ENCODE measurements at regions not wholly inside any gene's neighbourhood (a gene's known extent, or its start where the extent isn't known, plus 50 kb on each side); places are given as distances from the start of the nearest gene placed in this dataset.
"Not testable (repeated sequence)": the region's sequence is repeated elsewhere in the genome, so short reads cannot be mapped to it uniquely, and the experiment has no call there.

DNA sequence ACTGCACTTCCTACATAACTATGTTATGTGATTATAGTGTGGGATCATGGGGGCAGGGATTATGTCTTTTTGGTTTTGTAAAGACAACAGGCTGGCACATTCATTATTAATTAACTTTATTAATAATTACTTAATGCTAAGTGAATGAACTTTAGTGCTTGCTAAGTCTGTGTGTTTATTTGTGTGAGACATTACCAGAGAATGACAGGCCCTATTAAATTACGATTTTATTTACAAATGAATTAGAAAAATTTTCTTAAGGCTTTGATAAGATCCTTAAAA is 100.9 kb downstream of the CD83 start:
- DNase-seq = no peak

DNA sequence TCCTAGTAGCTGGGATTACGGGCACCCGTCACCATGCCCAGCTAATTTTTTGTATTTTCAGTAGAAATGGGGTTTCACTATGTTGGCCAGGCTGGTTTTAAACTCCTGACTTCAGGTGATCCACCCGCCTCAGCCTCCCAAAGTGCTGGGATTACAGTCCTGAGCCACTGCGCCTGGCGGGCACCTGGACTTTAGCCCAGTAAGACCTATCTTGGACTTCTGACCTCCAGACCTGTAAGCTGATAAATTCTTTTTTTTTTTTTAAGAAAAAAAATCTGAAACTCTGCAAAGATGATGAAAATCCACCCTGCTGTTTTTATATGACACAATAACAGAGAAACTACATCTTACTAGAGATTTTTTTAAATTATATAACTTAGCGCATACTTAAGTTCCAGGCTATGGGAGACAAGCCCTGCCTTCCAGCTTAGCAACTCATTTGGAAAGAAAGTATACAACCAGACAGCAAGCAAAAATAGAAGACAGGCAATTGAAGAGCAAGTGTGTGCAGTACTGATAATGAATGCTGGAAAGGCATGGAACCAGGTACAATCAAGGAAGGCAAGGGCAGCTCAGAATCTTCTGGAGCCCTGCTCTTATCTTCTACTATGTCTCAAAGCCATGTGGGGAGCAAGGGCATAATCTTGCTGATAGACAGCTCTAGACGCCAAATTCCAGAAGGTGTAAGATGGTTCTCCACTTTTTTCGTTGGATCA is 104.2 kb downstream of the CD83 start:
- no peak for DNase-seq

DNA sequence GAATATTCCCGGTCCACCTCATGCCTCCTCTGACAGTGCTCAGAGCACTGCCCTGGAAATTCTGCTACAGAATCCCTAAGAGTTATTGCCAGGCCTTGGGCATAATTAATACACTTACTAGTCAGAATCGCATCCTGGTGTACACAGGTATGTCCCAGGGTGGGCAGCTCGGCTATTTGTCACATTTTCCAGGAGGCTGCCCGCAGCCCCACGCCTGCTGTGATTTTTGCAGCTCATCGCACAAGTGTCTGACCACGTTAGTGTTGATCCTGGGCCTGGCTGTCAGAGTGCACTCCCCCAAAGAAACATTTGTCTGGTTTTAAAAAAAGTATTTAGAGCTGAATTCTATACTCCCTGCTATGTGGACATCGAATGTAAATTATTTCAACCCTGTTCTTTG is 105.4 kb downstream of the CD83 start:
- DNase-seq = no peak

DNA sequence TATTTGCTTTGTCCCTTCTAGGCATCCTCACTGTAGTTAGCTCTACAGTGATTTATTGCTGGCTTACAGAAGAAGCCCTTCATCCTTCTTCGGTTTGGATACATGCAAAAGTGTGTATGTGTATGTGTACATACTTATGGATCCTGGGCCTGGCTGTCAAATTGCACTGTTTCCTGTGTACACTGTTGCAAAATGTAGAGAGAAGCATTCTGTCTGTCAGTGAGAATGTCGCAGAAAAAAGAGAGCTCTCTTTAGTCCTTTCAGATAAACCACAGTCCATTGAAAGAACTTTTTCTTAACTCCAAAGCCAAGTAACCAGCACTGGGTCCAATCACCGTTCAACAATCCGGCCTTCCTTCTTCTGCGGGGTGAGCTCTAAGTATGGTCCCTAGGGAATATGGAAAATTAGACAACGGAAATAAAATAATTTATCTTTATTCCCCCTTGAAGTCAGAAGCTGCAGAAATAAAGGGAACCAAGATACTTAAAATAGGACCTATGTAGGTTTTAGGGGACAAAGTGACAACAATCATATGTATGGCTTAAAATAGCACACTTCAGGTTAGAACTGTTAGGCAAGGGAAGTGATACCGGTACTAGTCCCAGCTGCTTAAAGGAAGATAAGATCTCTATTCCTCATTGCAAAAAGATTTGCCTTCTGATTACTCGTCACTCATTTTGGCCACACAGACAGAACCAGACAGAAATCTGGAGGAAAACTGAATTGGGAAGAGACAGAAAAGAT is 107.0 kb downstream of the CD83 start:
- DNase-seq = no peak

DNA sequence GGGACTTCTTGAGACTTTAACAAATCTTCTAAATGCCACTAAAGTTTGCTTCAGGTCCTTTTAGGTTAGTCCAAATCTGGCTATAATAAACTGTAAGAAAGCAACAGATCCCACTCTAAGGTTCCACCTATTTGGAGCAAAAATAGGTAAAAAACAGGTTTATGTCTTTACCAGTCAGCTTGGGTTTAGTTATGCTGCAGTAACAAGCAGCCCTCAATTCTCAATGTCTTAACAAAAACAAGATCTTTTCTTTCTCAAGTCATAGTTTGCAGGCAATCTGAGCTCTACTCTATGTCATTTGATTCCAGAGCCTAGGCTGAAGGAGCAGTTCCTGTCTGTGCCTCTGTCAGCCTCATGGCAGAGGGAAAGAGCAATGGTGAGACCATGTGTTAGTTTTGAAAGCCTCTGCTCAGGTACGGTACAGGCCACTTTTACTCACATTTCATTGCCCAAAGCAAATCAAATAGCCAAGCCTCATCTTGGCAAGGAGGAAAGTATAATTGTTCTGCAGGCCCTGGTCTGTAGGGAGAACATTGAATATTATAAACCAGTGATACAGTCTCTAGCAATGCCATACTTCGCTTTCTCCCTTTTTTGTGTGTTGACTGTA is 108.6 kb downstream of the CD83 start:
- no peak for DNase-seq

DNA sequence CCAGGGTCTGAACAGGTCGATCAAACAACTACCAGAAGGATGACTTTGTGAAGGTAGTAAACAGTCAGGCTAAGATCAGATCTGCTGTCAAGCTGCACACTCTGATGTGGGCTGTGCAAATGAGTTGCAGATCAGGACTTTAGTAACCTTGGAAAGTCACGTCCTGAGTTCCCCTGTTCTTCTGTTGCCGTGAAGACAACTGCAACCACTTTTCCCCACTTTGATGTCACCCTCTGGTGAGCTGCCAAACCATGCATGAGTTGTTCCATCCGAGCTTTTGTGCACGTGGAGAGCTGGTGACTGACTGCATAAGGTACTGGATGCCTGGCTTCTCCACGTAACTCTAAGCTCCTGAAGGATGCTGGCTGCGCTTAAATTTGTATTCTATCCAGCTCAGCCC is 111.0 kb downstream of the CD83 start:
- DNase-seq = no peak

DNA sequence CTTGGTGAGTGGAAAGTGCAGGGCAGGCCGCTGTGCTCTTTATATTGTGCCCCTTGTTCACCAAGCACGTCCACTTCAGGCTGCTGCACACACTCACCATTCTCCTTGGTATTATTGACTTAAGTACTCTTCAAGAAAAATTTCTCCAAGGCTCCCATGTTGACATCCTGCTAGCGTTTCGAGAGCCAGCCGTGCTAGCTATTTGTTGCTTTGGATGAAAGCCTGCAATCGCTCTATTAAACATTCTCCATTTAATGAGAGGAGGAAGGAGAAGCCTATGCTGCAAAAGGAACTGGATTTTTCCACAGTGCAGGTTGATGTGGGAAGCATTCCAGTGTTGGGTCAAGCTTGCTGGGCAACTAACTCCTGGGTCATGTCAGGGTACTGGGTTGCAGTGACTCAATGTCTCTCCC is 113.5 kb downstream of the CD83 start:
- DNase-seq = no peak

DNA sequence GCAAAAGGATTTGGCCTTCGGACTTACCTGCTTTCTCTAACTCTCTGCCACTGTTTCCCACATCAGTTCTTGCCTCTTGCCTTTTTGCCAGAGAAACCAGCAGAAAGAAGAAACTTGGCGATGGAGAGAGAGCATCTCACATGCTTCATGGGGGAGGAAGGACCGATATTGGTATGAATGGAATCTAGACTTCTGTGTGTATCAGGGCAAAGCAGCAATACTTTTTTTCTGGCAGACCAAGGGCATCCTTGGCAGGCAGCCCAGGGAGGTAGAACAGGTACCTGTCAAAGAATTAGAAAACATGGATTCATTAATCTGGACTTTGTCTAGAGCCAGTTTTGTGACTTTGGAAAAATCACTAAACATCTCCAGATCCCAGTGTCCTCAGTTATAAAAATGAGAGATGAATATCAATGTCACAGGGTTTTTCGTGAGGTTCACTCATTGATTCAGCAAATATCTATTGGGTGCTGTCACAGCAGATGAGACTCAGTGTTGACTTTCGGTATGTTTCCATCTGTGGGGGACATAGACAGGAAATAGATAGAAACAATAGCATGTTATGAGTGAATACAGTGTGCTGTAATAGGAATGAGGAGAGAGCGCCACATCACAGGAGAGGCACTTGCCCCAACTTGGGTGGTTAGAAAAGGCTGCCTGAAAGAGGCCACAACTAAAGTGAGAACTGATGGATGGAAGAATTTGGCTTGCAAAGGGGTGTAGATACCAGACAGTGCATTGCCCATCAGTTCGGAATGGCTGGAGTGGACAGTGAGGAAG is 114.1 kb downstream of the CD83 start:
- DNase-seq = no peak

DNA sequence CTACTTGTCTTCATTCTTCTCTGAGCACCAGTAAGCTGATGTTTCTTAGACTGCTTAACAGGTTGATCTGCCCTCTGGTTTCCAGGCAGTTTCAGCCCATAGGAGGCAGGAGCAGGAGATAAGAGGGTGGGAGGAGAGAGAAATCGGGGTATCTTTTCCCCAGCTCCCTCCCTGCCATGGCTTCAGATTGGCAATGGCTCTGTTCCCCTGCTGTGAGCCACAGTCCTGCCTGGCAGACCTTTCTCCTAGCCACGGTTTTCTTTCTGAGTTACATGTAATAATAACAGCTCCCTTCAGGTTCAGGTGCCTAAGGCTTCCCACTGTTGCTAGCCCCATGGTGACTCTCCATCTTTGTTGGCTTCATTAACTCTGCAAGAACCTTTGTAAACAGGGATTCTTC is 115.3 kb downstream of the CD83 start:
- DNase-seq = no peak

DNA sequence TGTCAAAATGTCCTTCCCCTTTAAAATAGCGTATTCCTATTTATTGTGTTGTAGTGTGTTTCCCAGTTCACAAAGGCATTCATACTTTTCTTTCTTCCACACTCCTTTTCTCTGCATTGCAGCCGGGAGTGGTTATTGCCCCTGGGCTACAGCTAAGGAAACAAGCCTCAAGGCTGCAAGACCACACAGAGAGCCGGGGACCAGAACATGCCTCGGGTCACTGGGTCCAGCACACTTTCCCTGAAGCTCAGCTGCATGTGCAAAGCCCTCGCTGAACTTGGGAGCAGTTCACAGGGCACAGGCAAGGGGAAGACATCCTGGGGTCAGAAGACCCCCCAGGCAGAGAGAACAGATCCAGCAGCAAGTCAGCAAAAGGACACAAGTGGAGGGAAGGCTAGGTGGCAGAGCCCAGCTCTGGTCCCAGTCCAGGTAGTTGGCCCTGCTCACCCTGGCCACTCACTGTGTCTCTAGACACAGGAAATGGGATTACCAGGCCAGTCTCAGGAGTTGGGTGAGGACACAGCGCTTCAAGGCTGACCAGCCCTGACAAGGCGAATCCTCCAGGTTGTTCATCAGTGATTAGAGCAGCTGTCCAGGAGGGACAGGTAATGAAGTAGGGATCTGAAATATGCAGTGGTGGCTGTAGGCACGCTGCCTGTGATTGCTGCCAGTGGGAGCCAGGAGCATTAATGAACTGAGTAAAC is 118.2 kb downstream of the CD83 start:
- no peak for DNase-seq

DNA sequence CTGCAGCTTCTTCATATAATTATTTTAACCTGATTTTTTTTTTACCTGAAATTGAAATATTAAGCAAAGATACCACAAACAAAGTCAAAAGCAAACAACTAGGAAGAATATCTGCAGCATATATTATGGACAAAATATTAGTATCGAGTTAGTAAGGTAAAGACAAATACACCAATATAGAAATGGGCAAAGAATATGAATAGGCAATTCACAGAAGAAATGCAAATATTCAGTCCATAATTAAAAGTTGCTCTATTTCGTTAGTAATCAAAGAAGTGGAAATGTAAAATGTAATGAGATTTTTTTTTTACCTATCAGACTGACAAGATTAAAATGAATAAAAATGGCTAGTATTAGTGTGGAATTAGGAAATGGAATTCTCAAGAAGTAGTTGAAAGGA is 121.5 kb downstream of the CD83 start:
- no peak for DNase-seq

DNA sequence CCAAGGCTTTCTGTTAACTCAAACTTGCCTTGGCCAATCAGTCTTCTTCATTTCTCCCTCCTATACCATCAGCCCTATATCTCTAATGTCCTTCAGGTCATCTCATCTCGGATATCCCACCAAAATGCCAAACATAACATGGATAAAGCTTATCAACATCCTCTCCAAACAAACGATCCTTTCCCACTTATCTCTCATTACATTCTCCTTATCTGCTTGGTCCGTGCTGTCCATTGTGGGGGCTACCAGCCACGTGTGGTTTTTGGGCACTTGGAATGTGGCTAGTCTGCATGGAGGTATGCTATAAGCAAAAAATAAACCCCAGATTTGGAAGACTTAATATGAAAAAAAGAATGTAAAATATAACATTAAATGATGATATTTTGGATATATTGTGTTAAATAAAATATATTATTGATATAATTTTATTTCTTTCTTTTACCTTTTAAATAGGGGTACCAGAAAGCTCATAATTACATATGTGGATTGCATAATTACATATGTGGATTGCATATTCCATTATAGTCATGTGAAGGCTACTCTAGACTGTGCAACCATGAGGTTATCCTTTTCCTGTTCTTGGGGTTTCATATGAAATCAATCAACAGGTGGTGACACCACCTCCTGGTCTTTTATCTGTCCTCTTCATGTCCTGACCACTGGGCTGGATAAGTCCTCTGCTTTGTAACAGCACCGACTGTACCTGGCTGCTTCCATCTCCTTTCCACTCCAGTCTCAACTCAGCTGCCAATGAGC is 123.0 kb downstream of the CD83 start:
- no peak for DNase-seq

DNA sequence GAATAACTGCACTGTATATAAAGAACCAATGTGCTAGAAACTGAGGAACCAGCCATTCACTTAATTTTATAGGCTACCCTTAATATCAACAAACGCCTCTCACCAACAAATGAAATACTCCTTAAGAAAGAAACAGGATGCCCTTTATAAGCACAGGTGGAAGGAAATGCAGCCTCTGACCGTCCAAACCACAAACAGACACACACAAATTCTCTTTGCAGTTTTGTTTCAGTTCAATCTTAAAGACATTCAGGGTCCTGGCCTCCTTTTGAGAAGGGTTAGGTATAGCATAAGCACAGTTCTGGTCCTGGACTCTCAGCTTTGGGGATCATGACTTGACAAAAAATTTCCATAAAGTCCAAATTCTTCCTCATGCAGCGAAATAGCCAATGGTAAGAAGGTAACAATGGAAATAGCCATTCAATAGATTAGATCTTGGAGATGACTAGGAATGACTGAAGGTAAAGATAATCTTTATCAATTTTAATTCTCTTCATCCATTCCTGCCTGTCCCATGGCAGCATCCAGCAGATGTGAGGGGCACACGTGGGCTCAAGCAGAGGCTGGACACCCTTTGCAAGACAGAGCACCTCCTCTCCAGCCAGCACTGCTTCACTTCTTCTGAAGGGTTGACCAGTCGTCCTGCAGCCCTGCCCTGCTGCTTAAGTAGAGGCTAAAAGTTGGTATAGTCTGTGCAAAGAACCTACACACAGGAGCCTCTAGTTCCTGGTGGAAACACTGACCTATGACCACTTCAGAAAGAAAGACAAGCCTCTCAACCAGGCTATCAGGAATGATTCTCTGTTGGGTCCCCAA is 123.9 kb downstream of the CD83 start:
- DNase-seq = no peak

DNA sequence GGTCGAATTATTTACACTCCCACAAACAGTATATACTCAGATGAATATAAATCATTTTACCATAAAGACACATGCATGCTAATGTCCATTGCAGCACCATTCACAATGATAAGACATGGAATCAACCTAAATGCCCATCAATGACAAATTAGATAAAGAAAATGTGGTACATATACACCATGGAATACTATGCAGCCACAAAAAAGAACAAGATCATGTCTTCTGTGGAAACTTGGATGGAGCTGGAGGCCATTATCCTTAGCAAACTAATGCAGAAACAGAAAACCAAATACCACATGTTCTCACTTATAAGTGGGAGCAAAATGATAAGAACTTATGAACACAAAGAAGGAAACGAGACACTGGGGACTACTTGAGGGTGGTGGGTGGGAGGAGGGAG is 125.3 kb downstream of the CD83 start:
- DNase-seq = not testable (repeated sequence)

DNA sequence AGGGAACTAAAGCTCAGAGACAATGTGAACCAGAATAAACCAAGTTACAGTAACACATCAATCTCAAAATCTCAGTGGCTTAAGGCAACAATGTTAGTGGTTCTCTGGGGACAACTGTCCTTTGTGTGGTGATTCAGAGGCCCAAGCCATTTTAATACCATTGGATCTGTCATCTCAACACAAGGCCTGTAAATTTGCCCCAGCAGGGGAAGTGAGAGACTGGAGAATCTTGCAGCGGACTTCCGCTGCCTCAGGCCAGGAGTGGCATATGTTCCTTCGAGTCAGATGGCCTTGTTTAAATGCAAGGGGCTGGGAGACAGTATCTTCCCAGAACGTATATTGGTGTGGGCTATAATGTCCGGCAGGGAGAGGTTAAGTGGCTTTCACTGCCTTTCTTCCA is 126.0 kb downstream of the CD83 start:
- DNase-seq = no peak

DNA sequence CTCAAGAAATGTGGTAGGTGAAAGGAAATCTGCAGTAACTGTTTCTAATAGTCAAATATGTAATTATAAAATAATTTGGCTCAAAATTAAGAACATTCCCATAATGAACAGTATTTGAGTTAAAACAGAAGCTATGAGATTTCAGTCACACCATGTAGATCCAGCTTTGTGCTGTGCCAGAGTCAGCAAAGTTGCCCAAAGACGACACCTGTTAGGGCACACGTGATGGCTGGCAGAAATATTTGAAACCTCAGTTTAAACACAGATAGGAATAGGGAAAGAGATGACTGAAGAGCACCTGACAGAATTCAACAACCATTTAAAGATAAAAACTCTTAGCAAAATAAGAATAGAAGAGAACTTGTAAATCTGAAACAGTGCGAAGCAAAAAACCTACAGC is 129.3 kb downstream of the CD83 start:
- no peak for DNase-seq

DNA sequence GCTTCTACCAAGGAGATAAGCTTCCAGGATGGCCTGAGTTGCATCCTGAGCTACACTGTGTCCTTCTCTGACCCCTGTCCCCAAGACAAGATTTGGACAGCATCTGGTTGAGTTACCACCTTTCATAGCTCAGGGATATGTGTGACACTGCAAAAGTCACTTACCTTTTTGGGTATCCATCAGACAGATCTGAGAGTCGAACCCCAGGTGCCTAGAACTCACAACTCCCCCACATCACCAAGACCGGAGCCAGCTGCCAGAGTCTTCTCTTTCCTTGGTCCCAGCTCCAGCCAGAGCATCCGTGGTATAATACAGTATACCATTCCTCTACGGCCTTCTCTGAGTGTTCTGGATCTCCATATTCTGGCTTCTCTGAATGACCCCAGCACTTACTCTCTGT is 133.0 kb downstream of the CD83 start:
- DNase-seq = no peak

DNA sequence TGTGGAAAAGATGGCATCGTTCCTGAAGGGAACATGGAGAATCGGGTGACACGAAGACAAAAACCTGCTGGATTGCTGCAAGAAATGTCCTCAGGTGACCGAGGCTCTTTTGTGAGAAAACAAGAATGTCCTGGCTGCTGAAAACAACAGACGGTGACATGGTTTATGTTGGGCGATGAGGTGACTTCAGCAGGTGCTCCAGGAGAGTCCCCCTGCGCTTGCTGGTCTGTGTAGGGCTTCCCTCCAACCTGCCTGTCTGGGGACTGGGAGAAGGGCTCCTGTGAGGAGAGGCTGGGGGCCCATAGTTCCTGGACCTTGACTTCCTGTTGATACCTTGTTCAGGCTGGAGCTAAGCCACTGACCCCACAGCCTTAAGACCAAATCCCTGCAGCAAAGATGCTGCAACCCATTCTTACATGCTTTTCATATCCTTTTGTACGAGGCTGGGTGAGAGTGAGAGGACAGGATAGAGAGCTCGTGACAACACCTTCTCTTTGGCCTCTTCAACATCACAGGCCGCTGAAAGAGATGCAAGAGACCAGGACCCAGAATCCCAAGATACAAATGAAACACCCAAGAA is 134.8 kb downstream of the CD83 start:
- DNase-seq = no peak

DNA sequence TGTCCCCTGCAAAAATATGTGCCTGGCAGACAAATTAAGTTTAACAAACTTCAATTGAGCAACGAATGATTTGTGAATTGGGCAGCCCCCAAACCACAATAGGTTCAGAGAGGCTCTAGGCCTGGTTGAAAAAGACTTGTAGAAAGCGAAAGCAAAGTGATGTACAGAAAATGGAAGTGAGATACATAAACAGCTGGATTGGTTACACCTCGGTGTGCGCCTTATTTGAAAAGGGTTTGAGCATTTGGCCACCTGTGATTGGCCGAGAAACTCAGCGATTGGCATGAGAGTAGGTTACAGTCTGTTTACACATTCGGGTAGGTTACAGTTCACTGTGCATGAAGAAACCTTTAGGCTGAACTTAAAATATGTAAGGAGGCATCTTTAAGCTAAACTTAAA is 136.9 kb downstream of the CD83 start:
- no peak for DNase-seq

DNA sequence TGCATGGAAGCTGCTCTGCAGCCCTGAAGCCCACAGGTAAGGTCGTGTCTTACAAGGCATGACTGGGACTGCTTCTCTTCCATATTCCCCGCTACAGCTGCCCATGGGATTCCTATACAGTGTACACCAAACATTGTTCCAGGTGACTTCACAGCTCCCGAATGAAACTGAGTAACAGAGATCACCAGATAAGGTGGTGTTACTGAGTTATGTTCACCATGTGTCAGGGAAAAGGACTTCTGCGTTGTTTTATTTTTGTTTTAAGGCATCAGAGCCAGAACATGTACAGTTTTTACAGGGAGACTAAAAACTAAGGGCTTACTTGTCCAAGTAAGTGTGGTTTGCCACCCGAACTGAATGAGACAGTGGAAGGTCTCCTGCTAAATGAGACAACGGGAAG is 138.3 kb downstream of the CD83 start:
- DNase-seq = no peak

DNA sequence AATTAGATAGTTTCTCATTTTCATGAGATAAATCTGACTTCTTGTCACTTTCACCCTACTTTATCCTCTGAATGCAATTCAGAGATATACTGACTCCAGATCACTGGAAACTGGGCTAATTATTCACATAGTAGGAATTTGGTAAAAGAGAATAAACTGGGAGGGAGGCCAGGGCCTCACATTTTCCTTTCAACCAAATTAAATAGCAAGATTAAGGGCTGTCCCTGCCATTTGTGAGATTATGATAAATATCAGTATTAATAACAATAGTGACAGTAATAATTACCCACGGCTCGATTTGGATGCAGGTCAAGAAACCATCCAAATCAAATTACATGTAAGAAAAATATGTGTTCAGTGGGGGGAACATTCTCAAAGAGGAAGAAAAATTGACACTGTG is 140.5 kb downstream of the CD83 start:
- no peak for DNase-seq

Measured in NCI-H2171 (cell line).